22Rv1 (cell line): ENCODE measurements at regions not wholly inside any gene's neighbourhood (a gene's known extent, or its start where the extent isn't known, plus 50 kb on each side); places are given as distances from the start of the nearest gene placed in this dataset.
"Not testable (repeated sequence)": the region's sequence is repeated elsewhere in the genome, so short reads cannot be mapped to it uniquely, and the experiment has no call there.

Experiments used
- H3K27ac ChIP-seq: fragments of 450-650 bp; 2 replicates; pipeline ENCODE4 v1.5.1; 2017
- CTCF ChIP-seq: fragments of 450-650 bp; IDR thresholded peaks from 2 replicates; pipeline ENCODE4 v1.5.1; 2017; ENCODE audit warnings: mild to moderate bottlenecking
- ZFX ChIP-seq: fragments of 450-650 bp; IDR thresholded peaks from 2 replicates; pipeline ENCODE4 v1.6.1; 2017; ENCODE audit warnings: antibody characterized with exemption, borderline replicate concordance

- no peak overlapping the region for H3K27ac ChIP-seq
- TF ChIP-seq ZFX (no peak), CTCF (no peak)
Observed at GRCh38 chr6:91063362-91063761, 476.5 kb upstream of the MAP3K7 start.

GRCh38 chr6:91057689-91058088 lies 470.8 kb upstream of the MAP3K7 start:
- no peak for TF ChIP-seq ZFX
- TF ChIP-seq CTCF, result no peak

GRCh38 chr6:91055959-91056358 lies 469.1 kb upstream of the MAP3K7 start:
- no peak overlapping the region for H3K27ac ChIP-seq
- TF ChIP-seq ZFX, result no peak
- no peak for TF ChIP-seq CTCF

More at GRCh38 chr6:91057689-91058088, 470.8 kb upstream of the MAP3K7 start:
- no peak overlapping the region for H3K27ac ChIP-seq

GRCh38 chr6:91052473-91053450 lies 465.9 kb upstream of the MAP3K7 start:
- not testable (repeated sequence) for H3K27ac ChIP-seq

- H3K27ac ChIP-seq, result no peak overlapping the region
- TF ChIP-seq CTCF (no peak), ZFX (no peak)
Observed at GRCh38 chr6:91045161-91045560, 458.3 kb upstream of the MAP3K7 start.

- TF ChIP-seq CTCF, result no peak
- no peak for TF ChIP-seq ZFX
Observed at GRCh38 chr6:91043751-91044150, 456.9 kb upstream of the MAP3K7 start.

GRCh38 chr6:91042656-91043055 lies 455.8 kb upstream of the MAP3K7 start:
- TF ChIP-seq CTCF (no peak), ZFX (no peak)
- no peak overlapping the region for H3K27ac ChIP-seq

More at GRCh38 chr6:91043751-91044150, 456.9 kb upstream of the MAP3K7 start:
- no peak overlapping the region for H3K27ac ChIP-seq

GRCh38 chr6:91033964-91034363 lies 447.1 kb upstream of the MAP3K7 start:
- TF ChIP-seq CTCF, result no peak
- no peak for TF ChIP-seq ZFX
- no peak overlapping the region for H3K27ac ChIP-seq
